Fibroblast of lung (primary cell): ENCODE measurements at regions not wholly inside any gene's neighbourhood (a gene's known extent, or its start where the extent isn't known, plus 50 kb on each side); places are given as distances from the start of the nearest gene placed in this dataset.

Experiments
- CTCF ChIP-seq, 2 donors: IDR thresholded peaks in 1 of 2; conservative IDR thresholded peaks in 1 of 2; 1 replicate in 1 of 2; 2 replicates in 1 of 2; pipeline ENCODE4 v1.5.1; 2011 to 2012; ENCODE audit warnings: low read length in 2 of 2, control low read depth in 1 of 2, inconsistent platforms in 1 of 2, low read depth in 1 of 2, mild to moderate bottlenecking in 1 of 2
- EZH2 ChIP-seq: IDR thresholded peaks from 2 replicates; pipeline ENCODE4 v1.5.1; 2012; ENCODE audit warnings: low read length, control low read depth, mild to moderate bottlenecking; ENCODE audit errors: missing control alignments

DNA sequence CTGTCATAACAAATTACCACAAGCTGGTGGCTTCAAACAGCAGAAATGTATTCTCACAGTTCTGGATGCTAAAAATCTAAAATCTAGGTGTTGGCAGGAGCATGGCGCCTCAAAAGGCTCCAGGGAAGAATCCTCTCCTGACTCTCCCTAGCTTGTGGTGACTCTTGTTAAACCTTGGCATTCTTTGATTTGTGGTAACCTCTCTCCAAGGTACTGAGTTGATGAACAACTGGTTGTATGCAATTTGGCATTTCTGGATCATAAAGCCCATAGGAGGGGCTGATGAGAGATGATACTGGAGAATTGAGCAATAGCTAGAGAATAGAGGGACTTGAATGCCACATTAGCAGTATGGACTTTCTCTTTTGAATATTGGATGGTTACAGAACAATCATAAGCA is 821.8 kb downstream of the TBL1XR1 start:
- no peak for TF ChIP-seq CTCF (conservative IDR thresholded peaks at IDR 0.05 in 1 of 2, IDR thresholded peaks at IDR 0.05 in 1 of 2; ENCODE audit: low read depth in 1 of 2, low read length in 2 of 2)
- no peak for TF ChIP-seq EZH2
